GM23248 (cell line): ENCODE measurements at regions not wholly inside any gene's neighbourhood (a gene's known extent, or its start where the extent isn't known, plus 50 kb on each side); places are given as distances from the start of the nearest gene placed in this dataset.

Experiments
- DNase-seq: peaks from one replicate; pipeline ENCODE4 v3.0.0-alpha.2; 2015
- H2AFZ ChIP-seq: fragments of 200-600 bp; sonication (generic); 2 replicates; pipeline ENCODE4 v1.6.1; 2016; ENCODE audit warnings: antibody characterized with exemption
- H3F3A ChIP-seq: fragments of 200-600 bp; sonication (generic); 2 replicates; pipeline ENCODE4 v1.6.1; 2016; ENCODE audit warnings: mild to moderate bottlenecking, antibody characterized with exemption, mixed run types; ENCODE audit not compliant: insufficient read depth
- H3K27ac ChIP-seq: fragments of 200-600 bp; sonication (generic); 2 replicates; pipeline ENCODE4 v1.5.1; 2016; ENCODE audit warnings: mild to moderate bottlenecking
- H3K27me3 ChIP-seq: fragments of 200-600 bp; sonication (generic); replicated peaks from 2 replicates; pipeline ENCODE4 v1.6.1; 2016; ENCODE audit warnings: mild to moderate bottlenecking; ENCODE audit not compliant: insufficient read depth
- H3K36me3 ChIP-seq: fragments of 200-600 bp; sonication (generic); 2 replicates; pipeline ENCODE4 v1.6.1; 2016; ENCODE audit warnings: low read depth, mild to moderate bottlenecking
- H3K4me1 ChIP-seq: fragments of 200-600 bp; sonication (generic); 2 replicates; pipeline ENCODE4 v1.6.1; 2016; ENCODE audit warnings: mild to moderate bottlenecking; ENCODE audit not compliant: insufficient read depth
- H3K4me2 ChIP-seq: fragments of 200-600 bp; sonication (generic); one replicate; pipeline ENCODE4 v1.6.1; 2016; ENCODE audit warnings: mild to moderate bottlenecking; ENCODE audit not compliant: unreplicated experiment
- H3K4me3 ChIP-seq: fragments of 200-600 bp; sonication (generic); 2 replicates; pipeline ENCODE4 v1.5.1; 2016; ENCODE audit warnings: mild to moderate bottlenecking
- H3K79me2 ChIP-seq: fragments of 200-600 bp; sonication (generic); 2 replicates; pipeline ENCODE4 v1.6.1; 2016; ENCODE audit warnings: mild to moderate bottlenecking; ENCODE audit not compliant: insufficient read depth
- H3K9ac ChIP-seq: fragments of 200-600 bp; sonication (generic); 2 replicates; pipeline ENCODE4 v1.6.1; 2016; ENCODE audit warnings: mild to moderate bottlenecking
- H3K9me2 ChIP-seq: fragments of 200-600 bp; sonication (generic); 2 replicates; pipeline ENCODE4 v1.6.1; 2016; ENCODE audit warnings: mixed run types, mild to moderate bottlenecking, moderate library complexity; ENCODE audit not compliant: insufficient read depth
- H3K9me3 ChIP-seq: fragments of 200-600 bp; sonication (generic); one replicate; pipeline ENCODE4 v1.6.1; 2017; ENCODE audit warnings: low read depth
- H4K20me1 ChIP-seq: fragments of 200-600 bp; sonication (generic); 2 replicates; pipeline ENCODE4 v1.6.0; 2016; ENCODE audit not compliant: insufficient read depth
- EZH2 ChIP-seq: fragments of 200-600 bp; sonication (generic); IDR thresholded peaks from 2 replicates; pipeline ENCODE4 v1.6.1; 2018; ENCODE audit warnings: antibody characterized with exemption, mild to moderate bottlenecking; ENCODE audit not compliant: insufficient read depth, poor library complexity, severe bottlenecking
- EZH2phosphoT487 ChIP-seq: fragments of 200-600 bp; sonication (generic); IDR thresholded peaks from 2 replicates; pipeline ENCODE4 v1.6.1; 2018; ENCODE audit warnings: antibody characterized with exemption, moderate library complexity, mild to moderate bottlenecking, low read depth; ENCODE audit not compliant: insufficient read depth
- WGBS, 2 experiments: methylation state at CpG; one replicate each; pipeline ENCODE4 v1.1.6; 2015 to 2017; ENCODE audit warnings: low lambda C conversion rate in 2 of 2, low coverage in 1 of 2; ENCODE audit errors: missing lambda C conversion rate in 2 of 2; 5-methylcytosine and 5-hydroxymethylcytosine counted together
- in situ Hi-C: fragments of 300-500 bp; cut with MboI; formaldehyde crosslinking; loops from 2 replicates; pipeline ENCODE4 v1.15.0; 2020

GRCh38 chr4:188417181-188417580, 277.9 kb downstream of the TRIML1 start:
- no peak overlapping the region for H3K27ac ChIP-seq
- H2AFZ ChIP-seq: no peak overlapping the region
- H3K79me2 ChIP-seq: no peaks in the 10 kb centered on the region
- H3K4me2 ChIP-seq: no peak overlapping the region
- no peaks in the 10 kb centered on the region for H3F3A ChIP-seq
- H3K9me3 ChIP-seq: no peaks in the 10 kb centered on the region
- H3K4me3 ChIP-seq: no peak overlapping the region
- no peaks in the 10 kb centered on the region for H4K20me1 ChIP-seq
- H3K9ac ChIP-seq: no peak overlapping the region
- WGBS, 2 experiments: 17 to 19% methylated on average over 3 of the region's 3 CpGs
- in situ Hi-C loops: no loop called here
- H3K4me1 ChIP-seq: no peaks in the 10 kb centered on the region
- no peak for TF ChIP-seq EZH2phosphoT487
- TF ChIP-seq EZH2: no peak
- no peak for DNase-seq
- H3K27me3 ChIP-seq: no peaks in the 10 kb centered on the region
- no peaks in the 10 kb centered on the region for H3K36me3 ChIP-seq
- no peaks in the 10 kb centered on the region for H3K9me2 ChIP-seq

GRCh38 chr4:188423039-188423438, 283.8 kb downstream of the TRIML1 start:
- H3K4me1 ChIP-seq: no peaks in the 10 kb centered on the region
- in situ Hi-C loops: no loop called here
- no peaks in the 10 kb centered on the region for H3K27me3 ChIP-seq
- no peak for DNase-seq
- no peak overlapping the region for H3K4me3 ChIP-seq
- H3F3A ChIP-seq: no peaks in the 10 kb centered on the region
- no peaks in the 10 kb centered on the region for H3K9me3 ChIP-seq
- WGBS, 2 experiments: 34 to 36% methylated on average over 4 of the region's 4 CpGs
- no peak overlapping the region for H2AFZ ChIP-seq
- H3K27ac ChIP-seq: no peak overlapping the region
- TF ChIP-seq EZH2phosphoT487 (no peak), EZH2 (no peak)
- no peak overlapping the region for H3K9ac ChIP-seq
- no peaks in the 10 kb centered on the region for H4K20me1 ChIP-seq
- no peaks in the 10 kb centered on the region for H3K9me2 ChIP-seq
- H3K36me3 ChIP-seq: no peaks in the 10 kb centered on the region
- no peak overlapping the region for H3K4me2 ChIP-seq
- H3K79me2 ChIP-seq: no peaks in the 10 kb centered on the region

- Histone ChIP-seq H4K20me1 (no peaks in the 10 kb centered on the region), H3K9ac (no peak overlapping the region), H3K4me3 (no peak overlapping the region), H3K36me3 (no peaks in the 10 kb centered on the region), H3K9me3 (no peaks in the 10 kb centered on the region), H3K9me2 (no peaks in the 10 kb centered on the region), H2AFZ (no peak overlapping the region), H3F3A (no peaks in the 10 kb centered on the region), H3K4me1 (no peaks in the 10 kb centered on the region), H3K4me2 (no peak overlapping the region), H3K27me3 (no peaks in the 10 kb centered on the region), H3K27ac (no peak overlapping the region), H3K79me2 (no peaks in the 10 kb centered on the region)
- in situ Hi-C loops: no loop called here
- TF ChIP-seq EZH2: no peak
- TF ChIP-seq EZH2phosphoT487: no peak
- DNase-seq: no peak
- 16 to 29% methylated on average over 6 of the region's 6 CpGs for WGBS, 2 experiments
Measured at GRCh38 chr4:188428935-188429334, 289.7 kb downstream of the TRIML1 start.

- no peak for DNase-seq
- Histone ChIP-seq H3K9me2 (no peaks in the 10 kb centered on the region), H3K36me3 (no peaks in the 10 kb centered on the region), H3K4me2 (no peak overlapping the region), H3K9me3 (no peaks in the 10 kb centered on the region), H3K27me3 (no peaks in the 10 kb centered on the region), H3K9ac (no peak overlapping the region), H3F3A (no peaks in the 10 kb centered on the region), H3K27ac (no peak overlapping the region), H2AFZ (no peak overlapping the region), H4K20me1 (no peaks in the 10 kb centered on the region), H3K4me1 (no peaks in the 10 kb centered on the region), H3K4me3 (no peak overlapping the region), H3K79me2 (no peaks in the 10 kb centered on the region)
- in situ Hi-C loops: no loop called here
- no peak for TF ChIP-seq EZH2
- no peak for TF ChIP-seq EZH2phosphoT487
- 14 to 18% methylated on average over 5 of the region's 5 CpGs for WGBS, 2 experiments
Measured at GRCh38 chr4:188429965-188430364, 290.7 kb downstream of the TRIML1 start.

GRCh38 chr4:188430384-188430783, 291.1 kb downstream of the TRIML1 start:
- Histone ChIP-seq H3K4me3 (no peak overlapping the region), H3F3A (no peaks in the 10 kb centered on the region), H3K36me3 (no peaks in the 10 kb centered on the region), H2AFZ (no peak overlapping the region), H4K20me1 (no peaks in the 10 kb centered on the region), H3K27me3 (no peaks in the 10 kb centered on the region), H3K9me3 (no peaks in the 10 kb centered on the region), H3K9ac (no peak overlapping the region), H3K9me2 (no peaks in the 10 kb centered on the region), H3K27ac (no peak overlapping the region), H3K4me2 (no peak overlapping the region), H3K4me1 (no peaks in the 10 kb centered on the region), H3K79me2 (no peaks in the 10 kb centered on the region)
- 9 to 15% methylated on average over 2 of the region's 2 CpGs for WGBS, 2 experiments
- TF ChIP-seq EZH2: no peak
- TF ChIP-seq EZH2phosphoT487: no peak
- DNase-seq: no peak
- in situ Hi-C loops: no loop called here
